Neuronal stem cell (in vitro differentiated cells): ENCODE measurements at regions not wholly inside any gene's neighbourhood (a gene's known extent, or its start where the extent isn't known, plus 50 kb on each side); places are given as distances from the start of the nearest gene placed in this dataset.

ENCODE experiments used
- DNase-seq: peaks from one replicate; pipeline ENCODE4 v3.0.0-alpha.2; 2013; ENCODE audit warnings: low spot score
- H2AFZ ChIP-seq: one replicate; pipeline ENCODE4 v1.6.1; 2013; ENCODE audit warnings: mild to moderate bottlenecking, low read length, inconsistent platforms
- H2AK5ac ChIP-seq: 2 replicates; pipeline ENCODE4 v1.6.1; 2013; ENCODE audit warnings: low read depth, mild to moderate bottlenecking, inconsistent platforms, low read length, moderate library complexity, mixed read lengths
- H2BK120ac ChIP-seq: 2 replicates; pipeline ENCODE4 v1.6.1; 2013; ENCODE audit warnings: low read depth, mild to moderate bottlenecking, inconsistent platforms, low read length, moderate library complexity, mixed read lengths
- H2BK12ac ChIP-seq: one replicate; pipeline ENCODE4 v1.6.1; 2013; ENCODE audit warnings: low read length, inconsistent platforms
- H2BK15ac ChIP-seq: 2 replicates; pipeline ENCODE4 v1.6.1; 2013; ENCODE audit warnings: mild to moderate bottlenecking, low read length, inconsistent platforms, mixed read lengths
- H2BK5ac ChIP-seq: one replicate; pipeline ENCODE4 v1.6.1; 2013; ENCODE audit warnings: inconsistent platforms, mild to moderate bottlenecking, low read length, moderate library complexity
- H3K14ac ChIP-seq: one replicate; pipeline ENCODE4 v1.6.1; 2013; ENCODE audit warnings: low read length, inconsistent platforms
- H3K18ac ChIP-seq: 2 replicates; pipeline ENCODE4 v1.6.1; 2013; ENCODE audit warnings: low read length, inconsistent platforms
- H3K23ac ChIP-seq: 2 replicates; pipeline ENCODE4 v1.6.1; 2013; ENCODE audit warnings: low read depth, mild to moderate bottlenecking, mixed read lengths, low read length, inconsistent platforms; ENCODE audit not compliant: poor library complexity
- H3K27ac ChIP-seq: replicated peaks from 3 replicates; pipeline ENCODE4 v1.5.1; 2013; ENCODE audit warnings: low read length, inconsistent platforms
- H3K27me3 ChIP-seq, 3 experiments: 2 replicates each; pipeline ENCODE4 v1.6.1; 2013; ENCODE audit warnings: low read length in 3 of 3, mild to moderate bottlenecking in 2 of 3, inconsistent platforms in 1 of 3, low read depth in 1 of 3, mixed read lengths in 1 of 3, moderate library complexity in 1 of 3; ENCODE audit not compliant: control insufficient read depth in 3 of 3, insufficient read depth in 3 of 3
- H3K36me3 ChIP-seq, 2 donors: replicated peaks in 1 of 2; 2 replicates each; pipeline ENCODE4 v1.6.1; 2013; ENCODE audit warnings: low read length in 2 of 2; ENCODE audit not compliant: control insufficient read depth in 2 of 2, insufficient read depth in 2 of 2
- H3K4ac ChIP-seq: 2 replicates; pipeline ENCODE4 v1.6.1; 2013; ENCODE audit warnings: inconsistent platforms, mild to moderate bottlenecking, low read length, moderate library complexity
- H3K4me1 ChIP-seq, 2 donors: 1 replicate in 1 of 2; 2 replicates in 1 of 2; pipeline ENCODE4 v1.6.1; 2013; ENCODE audit warnings: low read length in 2 of 2, low read depth in 1 of 2; ENCODE audit not compliant: control insufficient read depth in 2 of 2, insufficient read depth in 1 of 2
- H3K4me2 ChIP-seq: one replicate; pipeline ENCODE4 v1.6.1; 2013; ENCODE audit warnings: mild to moderate bottlenecking, low read length, inconsistent platforms; ENCODE audit not compliant: insufficient read depth, poor library complexity, severe bottlenecking
- H3K4me3 ChIP-seq, 2 donors: 2 replicates each; pipeline ENCODE4 v1.5.1; 2013; ENCODE audit warnings: low read length in 2 of 2, mild to moderate bottlenecking in 2 of 2, inconsistent platforms in 1 of 2, moderate library complexity in 1 of 2
- H3K79me1 ChIP-seq: one replicate; pipeline ENCODE4 v1.6.1; 2013; ENCODE audit warnings: low read depth, mild to moderate bottlenecking, inconsistent platforms, low read length, moderate library complexity
- H3K9ac ChIP-seq: one replicate; pipeline ENCODE4 v1.6.1; 2013; ENCODE audit warnings: mild to moderate bottlenecking, low read depth, low read length, inconsistent platforms; ENCODE audit not compliant: poor library complexity
- H3K9me3 ChIP-seq, 2 donors: replicated peaks in 1 of 2; 2 replicates each; pipeline versions ENCODE3 to v1.6.1; 2013; ENCODE audit warnings: low read length in 2 of 2, mild to moderate bottlenecking in 2 of 2, inconsistent platforms in 1 of 2, low read depth in 1 of 2, mixed read lengths in 1 of 2, moderate library complexity in 1 of 2; ENCODE audit not compliant: control insufficient read depth in 2 of 2, insufficient read depth in 1 of 2
- H4K8ac ChIP-seq: one replicate; pipeline ENCODE4 v1.6.1; 2013; ENCODE audit warnings: low read depth, mild to moderate bottlenecking, inconsistent platforms, low read length, moderate library complexity
- H4K91ac ChIP-seq: one replicate; pipeline ENCODE4 v1.6.1; 2013; ENCODE audit warnings: low read length, low read depth, mild to moderate bottlenecking, inconsistent platforms; ENCODE audit not compliant: poor library complexity
- WGBS, 2 donors: extraction: QIAGEN DNeasy Blood & Tissue Kit; methylation state at CpG; one replicate each; pipeline ENCODE4 v1.1.7; 2013; ENCODE audit warnings: missing lambda C conversion rate in 2 of 2, mixed read lengths in 1 of 2; ENCODE audit not compliant: insufficient read length in 2 of 2, insufficient replicate concordance in 1 of 2; ENCODE audit errors: extremely low coverage in 2 of 2; 5-methylcytosine and 5-hydroxymethylcytosine counted together

GRCh38 chr9:118273048-118273447, 568.8 kb downstream of the TLR4 start:
- Histone ChIP-seq H4K91ac (no peak overlapping the region), H2BK120ac (no peak overlapping the region), H4K8ac (no peak overlapping the region), H3K79me1 (no peaks in the 10 kb centered on the region), H2BK5ac (no peak overlapping the region), H3K4me1 (no peaks in the 10 kb centered on the region), H3K9me3 (no peaks in the 10 kb centered on the region), H2BK15ac (no peak overlapping the region), H2AK5ac (no peak overlapping the region), H2AFZ (no peak overlapping the region), H3K27ac (no peak overlapping the region), H3K14ac (no peak overlapping the region), H3K9ac (no peak overlapping the region), H3K18ac (no peak overlapping the region), H3K23ac (no peak overlapping the region), H3K4me3 (no peak overlapping the region), H2BK12ac (no peak overlapping the region), H3K27me3 (no peaks in the 10 kb centered on the region), H3K4ac (no peak overlapping the region), H3K36me3 (no peaks in the 10 kb centered on the region), H3K4me2 (no peak overlapping the region)
- DNase-seq: no peak

- Histone ChIP-seq H3K4me2 (no peak overlapping the region), H3K27me3 (no peaks in the 10 kb centered on the region), H3K4me3 (no peak overlapping the region), H3K79me1 (no peaks in the 10 kb centered on the region), H3K23ac (no peak overlapping the region), H3K27ac (no peak overlapping the region), H2BK5ac (no peak overlapping the region), H2AK5ac (no peak overlapping the region), H3K9ac (no peak overlapping the region), H2BK15ac (no peak overlapping the region), H3K4ac (no peak overlapping the region), H2BK12ac (no peak overlapping the region), H3K4me1 (peaks cover 0 to under 1% of the 10 kb centered on the region in 2 donors), H4K8ac (no peak overlapping the region), H2AFZ (no peak overlapping the region), H3K18ac (no peak overlapping the region), H3K14ac (no peak overlapping the region), H2BK120ac (no peak overlapping the region), H3K9me3 (no peaks in the 10 kb centered on the region), H4K91ac (no peak overlapping the region), H3K36me3 (no peaks in the 10 kb centered on the region)
- DNase-seq: no peak
- WGBS, 2 donors: no CpG with 5 or more reads among the region's 6 CpGs
Observed at GRCh38 chr9:118276784-118277183, 572.6 kb downstream of the TLR4 start.

- no peak for DNase-seq
- no peak overlapping the region for H2BK5ac ChIP-seq
- H2AK5ac ChIP-seq: no peak overlapping the region
- H4K91ac ChIP-seq: no peak overlapping the region
- no CpG with 5 or more reads among the region's 3 CpGs for WGBS, 2 donors
- no peak overlapping the region for H3K4ac ChIP-seq
- no peaks in the 10 kb centered on the region for H3K9me3 ChIP-seq
- H3K36me3 ChIP-seq: no peaks in the 10 kb centered on the region
- H3K18ac ChIP-seq: no peak overlapping the region
- H3K4me2 ChIP-seq: no peak overlapping the region
- no peak overlapping the region for H3K23ac ChIP-seq
- no peak overlapping the region for H3K9ac ChIP-seq
- H3K79me1 ChIP-seq: no peaks in the 10 kb centered on the region
- no peak overlapping the region for H2AFZ ChIP-seq
- peaks cover 0 to 2% of the 10 kb centered on the region in 2 donors for H3K4me1 ChIP-seq
- no peak overlapping the region for H3K4me3 ChIP-seq
- no peak overlapping the region for H2BK120ac ChIP-seq
- H2BK15ac ChIP-seq: no peak overlapping the region
- no peaks in the 10 kb centered on the region for H3K27me3 ChIP-seq
- H4K8ac ChIP-seq: no peak overlapping the region
- H3K27ac ChIP-seq: no peak overlapping the region
- no peak overlapping the region for H3K14ac ChIP-seq
- H2BK12ac ChIP-seq: no peak overlapping the region
Observed at GRCh38 chr9:118281772-118282171, 577.6 kb downstream of the TLR4 start.

- H3K4me3 ChIP-seq: no peak overlapping the region
- no peaks in the 10 kb centered on the region for H3K27me3 ChIP-seq
- H3K9me3 ChIP-seq: no peaks in the 10 kb centered on the region
- H4K91ac ChIP-seq: no peak overlapping the region
- H2BK120ac ChIP-seq: no peak overlapping the region
- H3K9ac ChIP-seq: no peak overlapping the region
- no peak overlapping the region for H3K27ac ChIP-seq
- H3K79me1 ChIP-seq: no peaks in the 10 kb centered on the region
- no peak overlapping the region for H2AK5ac ChIP-seq
- H3K4me2 ChIP-seq: no peak overlapping the region
- DNase-seq: no peak
- H3K14ac ChIP-seq: no peak overlapping the region
- no peak overlapping the region for H2AFZ ChIP-seq
- no peak overlapping the region for H2BK15ac ChIP-seq
- no peak overlapping the region for H3K18ac ChIP-seq
- H2BK5ac ChIP-seq: no peak overlapping the region
- no peaks in the 10 kb centered on the region for H3K36me3 ChIP-seq
- no peak overlapping the region for H2BK12ac ChIP-seq
- peaks cover 0 to 2% of the 10 kb centered on the region in 2 donors for H3K4me1 ChIP-seq
- H3K4ac ChIP-seq: no peak overlapping the region
- no peak overlapping the region for H4K8ac ChIP-seq
- H3K23ac ChIP-seq: no peak overlapping the region
Observed at GRCh38 chr9:118283488-118283887, 579.3 kb downstream of the TLR4 start.
